ENCODE measurements at regions not wholly inside any gene's neighbourhood (a gene's known extent, or its start where the extent isn't known, plus 50 kb on each side); places are given as distances from the start of the nearest gene placed in this dataset.

GRCh38 chr3:159632128-159632527, 356.5 kb upstream of the IL12A start:
- TF ChIP-seq, protein P1, sequence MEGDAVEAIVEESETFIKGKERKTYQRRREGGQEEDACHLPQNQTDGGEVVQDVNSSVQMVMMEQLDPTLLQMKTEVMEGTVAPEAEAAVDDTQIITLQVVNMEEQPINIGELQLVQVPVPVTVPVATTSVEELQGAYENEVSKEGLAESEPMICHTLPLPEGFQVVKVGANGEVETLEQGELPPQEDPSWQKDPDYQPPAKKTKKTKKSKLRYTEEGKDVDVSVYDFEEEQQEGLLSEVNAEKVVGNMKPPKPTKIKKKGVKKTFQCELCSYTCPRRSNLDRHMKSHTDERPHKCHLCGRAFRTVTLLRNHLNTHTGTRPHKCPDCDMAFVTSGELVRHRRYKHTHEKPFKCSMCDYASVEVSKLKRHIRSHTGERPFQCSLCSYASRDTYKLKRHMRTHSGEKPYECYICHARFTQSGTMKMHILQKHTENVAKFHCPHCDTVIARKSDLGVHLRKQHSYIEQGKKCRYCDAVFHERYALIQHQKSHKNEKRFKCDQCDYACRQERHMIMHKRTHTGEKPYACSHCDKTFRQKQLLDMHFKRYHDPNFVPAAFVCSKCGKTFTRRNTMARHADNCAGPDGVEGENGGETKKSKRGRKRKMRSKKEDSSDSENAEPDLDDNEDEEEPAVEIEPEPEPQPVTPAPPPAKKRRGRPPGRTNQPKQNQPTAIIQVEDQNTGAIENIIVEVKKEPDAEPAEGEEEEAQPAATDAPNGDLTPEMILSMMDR (IDR thresholded peaks at IDR 0.05; ENCODE audit: low read depth, low read length) = no peak
- no peak overlapping the region for H3K4me3 ChIP-seq (ENCODE audit: low read depth, low read length)

GRCh38 chr3:159632851-159633250, 355.8 kb upstream of the IL12A start:
- H3K4me3 ChIP-seq (ENCODE audit: low read depth, low read length) = no peak overlapping the region
- TF ChIP-seq, protein P1 (IDR thresholded peaks at IDR 0.05; ENCODE audit: low read depth, low read length) = no peak

- H3K4me3 ChIP-seq (ENCODE audit: low read depth, low read length) = no peak overlapping the region
- TF ChIP-seq, protein P1 (IDR thresholded peaks at IDR 0.05; ENCODE audit: low read depth, low read length) = no peak
These were observed 354.2 kb upstream of the IL12A start for GRCh38 chr3:159634483-159634882.

DNA sequence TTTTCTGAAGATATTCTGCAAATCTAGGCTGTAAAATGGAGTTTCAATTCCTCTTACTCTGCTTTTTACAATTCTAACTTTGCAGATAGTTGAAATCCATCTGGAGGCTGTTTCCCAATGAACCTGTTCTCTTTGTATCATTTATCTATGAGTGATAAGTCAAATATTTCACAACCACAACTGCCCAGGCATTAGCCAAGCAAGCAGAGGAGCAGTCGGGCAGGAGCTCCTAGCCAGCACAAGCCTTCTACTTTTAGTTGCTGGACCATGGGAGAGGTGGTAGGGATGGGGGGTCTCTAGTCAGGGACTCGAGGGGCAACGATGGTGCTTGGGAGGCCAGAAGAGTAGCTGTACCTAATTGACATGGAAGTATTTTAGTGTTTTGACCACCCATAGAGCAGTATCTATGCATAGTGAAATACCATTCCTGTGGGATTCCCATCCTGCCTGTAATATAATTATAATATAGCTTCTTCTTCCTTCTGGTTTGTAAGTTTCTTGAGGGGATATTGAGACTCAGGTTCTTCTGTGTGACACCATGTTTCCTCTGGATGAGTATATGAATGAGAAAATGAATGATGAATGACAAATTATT, 353.5 kb upstream of the IL12A start:
- H3K4me3 ChIP-seq (ENCODE audit: low read depth, low read length) = no peak overlapping the region
- TF ChIP-seq, protein P1 (IDR thresholded peaks at IDR 0.05; ENCODE audit: low read depth, low read length) = no peak

- H3K4me3 ChIP-seq (ENCODE audit: low read depth, low read length) = no peak overlapping the region
- TF ChIP-seq, protein P1 (IDR thresholded peaks at IDR 0.05; ENCODE audit: low read depth, low read length) = no peak
These were observed 350.6 kb upstream of the IL12A start for GRCh38 chr3:159637883-159638542.

GRCh38 chr3:159640225-159640624, 348.4 kb upstream of the IL12A start:
- TF ChIP-seq, protein P1 (IDR thresholded peaks at IDR 0.05; ENCODE audit: low read depth, low read length) = no peak
- H3K4me3 ChIP-seq (ENCODE audit: low read depth, low read length) = no peak overlapping the region

GRCh38 chr3:159643406-159643805, 345.2 kb upstream of the IL12A start:
- TF ChIP-seq, protein P1 (IDR thresholded peaks at IDR 0.05; ENCODE audit: low read depth, low read length) = no peak
- H3K4me3 ChIP-seq (ENCODE audit: low read depth, low read length) = no peak overlapping the region

Data from WI38 (cell line).